BE2C (cell line): ENCODE measurements at regions not wholly inside any gene's neighbourhood (a gene's known extent, or its start where the extent isn't known, plus 50 kb on each side); places are given as distances from the start of the nearest gene placed in this dataset.

Source experiments
- DNase-seq: peaks from one replicate; pipeline ENCODE4 v3.0.0-alpha.2; 2020
- H3K27me3 ChIP-seq: fragments of 250-450 bp; sonication (Bioruptor Pico); 2 replicates; pipeline ENCODE4 v1.5.1; 2020; ENCODE audit warnings: mild to moderate bottlenecking
- H3K36me3 ChIP-seq: fragments of 250-450 bp; sonication (Bioruptor Pico); 2 replicates; pipeline ENCODE4 v1.5.1; 2020; ENCODE audit warnings: mild to moderate bottlenecking
- H3K4me1 ChIP-seq: fragments of 250-450 bp; sonication (Bioruptor Pico); 2 replicates; pipeline ENCODE4 v1.5.1; 2020
- H3K4me3 ChIP-seq: 2 replicates; pipeline ENCODE4 v1.5.1; 2011; ENCODE audit warnings: low read depth, low read length
- H3K9me3 ChIP-seq: fragments of 250-450 bp; sonication (Bioruptor Pico); 2 replicates; pipeline ENCODE4 v1.5.1; 2020
- CTCF ChIP-seq: IDR thresholded peaks from 2 replicates; pipeline ENCODE4 v1.5.1; 2012; ENCODE audit warnings: mild to moderate bottlenecking, low read depth, low read length

- Histone ChIP-seq H3K36me3 (peaks cover 14% of the 10 kb centered on the region), H3K4me1 (peaks cover 64% of the 10 kb centered on the region), H3K9me3 (no peaks in the 10 kb centered on the region), H3K4me3 (no peak overlapping the region), H3K27me3 (no peaks in the 10 kb centered on the region)
- TF ChIP-seq CTCF, result no peak
- no peak for DNase-seq
Observed at GRCh38 chr3:124172283-124172682, 180.4 kb upstream of the ROPN1 start.

- no peak for TF ChIP-seq CTCF
- no peaks in the 10 kb centered on the region for H3K27me3 ChIP-seq
- no peaks in the 10 kb centered on the region for H3K9me3 ChIP-seq
- no peak overlapping the region for H3K4me3 ChIP-seq
- peaks cover 63% of the 10 kb centered on the region for H3K4me1 ChIP-seq
- peak; percentile 38 for DNase-seq
- H3K36me3 ChIP-seq, result peaks cover 14% of the 10 kb centered on the region
Observed at GRCh38 chr3:124172816-124173215, 180.9 kb upstream of the ROPN1 start.

- H3K4me3 ChIP-seq, result no peak overlapping the region
- peaks cover 51% of the 10 kb centered on the region for H3K4me1 ChIP-seq
- H3K36me3 ChIP-seq, result peaks cover 14% of the 10 kb centered on the region
- H3K27me3 ChIP-seq, result no peaks in the 10 kb centered on the region
- no peaks in the 10 kb centered on the region for H3K9me3 ChIP-seq
- TF ChIP-seq CTCF, result no peak
- DNase-seq, result peak; percentile 99
Observed at GRCh38 chr3:124174476-124174875, 182.6 kb upstream of the ROPN1 start.

- peaks cover 51% of the 10 kb centered on the region for H3K4me1 ChIP-seq
- peak; percentile 79 for DNase-seq
- H3K9me3 ChIP-seq, result no peaks in the 10 kb centered on the region
- no peaks in the 10 kb centered on the region for H3K27me3 ChIP-seq
- peaks cover 14% of the 10 kb centered on the region for H3K36me3 ChIP-seq
- TF ChIP-seq CTCF, result no peak
- no peak overlapping the region for H3K4me3 ChIP-seq
Observed at GRCh38 chr3:124174910-124175874, 183.3 kb upstream of the ROPN1 start.

- no peak for TF ChIP-seq CTCF
- Histone ChIP-seq H3K27me3 (no peaks in the 10 kb centered on the region), H3K4me3 (no peak overlapping the region), H3K4me1 (peaks cover 40% of the 10 kb centered on the region), H3K9me3 (no peaks in the 10 kb centered on the region), H3K36me3 (peaks cover 9% of the 10 kb centered on the region)
- DNase-seq, result no peak
Observed at GRCh38 chr3:124177071-124177470, 185.1 kb upstream of the ROPN1 start.

- Histone ChIP-seq H3K36me3 (peaks cover 13% of the 10 kb centered on the region), H3K9me3 (no peaks in the 10 kb centered on the region), H3K4me3 (no peak overlapping the region), H3K4me1 (peaks cover 28% of the 10 kb centered on the region), H3K27me3 (no peaks in the 10 kb centered on the region)
- TF ChIP-seq CTCF, result no peak
- DNase-seq, result no peak
Observed at GRCh38 chr3:124178531-124178930, 186.6 kb upstream of the ROPN1 start.
